ENCODE measurements at regions not wholly inside any gene's neighbourhood (a gene's known extent, or its start where the extent isn't known, plus 50 kb on each side); places are given as distances from the start of the nearest gene placed in this dataset.

GRCh38 chr4:111666826-111667360 lies 478.4 kb upstream of the FAM241A start:
- ATAC-seq (ENCODE audit: insufficient read depth, low read depth) = no peak
- Histone ChIP-seq H3K79me2 (ENCODE audit: insufficient read depth, low read length) (no peaks in the 10 kb centered on the region), H3K27me3 (ENCODE audit: insufficient read depth, low read length, poor library complexity) (no peaks in the 10 kb centered on the region), H4K20me1 (ENCODE audit: insufficient read depth, low read length) (no peaks in the 10 kb centered on the region), H3K4me1 (ENCODE audit: insufficient read depth, low read length) (no peaks in the 10 kb centered on the region), H3K36me3 (ENCODE audit: insufficient read depth, low read length) (no peaks in the 10 kb centered on the region), H2AFZ (ENCODE audit: low read depth, low read length) (no peak overlapping the region), H3K9ac (ENCODE audit: low read depth, low read length) (no peak overlapping the region), H3K4me3 (ENCODE audit: low read depth in 1 of 2, low read length in 2 of 2) (no peak overlapping the region), H3K27ac (ENCODE audit: low read length) (no peak overlapping the region), H3K9me3 (ENCODE audit: insufficient read depth, low read length, severe bottlenecking) (no peaks in the 10 kb centered on the region), H3K4me2 (ENCODE audit: insufficient read depth, low read length) (no peak overlapping the region)
- no peak for DNase-seq
- TF ChIP-seq EZH2 (IDR thresholded peaks at IDR 0.05; ENCODE audit: borderline replicate concordance, low read depth, low read length, severe bottlenecking) = no peak

- Histone ChIP-seq H3K9me3 (ENCODE audit: insufficient read depth, low read length, severe bottlenecking) (no peaks in the 10 kb centered on the region), H4K20me1 (ENCODE audit: insufficient read depth, low read length) (no peaks in the 10 kb centered on the region), H3K4me1 (ENCODE audit: insufficient read depth, low read length) (no peaks in the 10 kb centered on the region), H3K4me2 (ENCODE audit: insufficient read depth, low read length) (no peak overlapping the region), H3K36me3 (ENCODE audit: insufficient read depth, low read length) (no peaks in the 10 kb centered on the region), H3K4me3 (ENCODE audit: low read depth in 1 of 2, low read length in 2 of 2) (no peak overlapping the region), H3K27me3 (ENCODE audit: insufficient read depth, low read length, poor library complexity) (no peaks in the 10 kb centered on the region), H3K79me2 (ENCODE audit: insufficient read depth, low read length) (no peaks in the 10 kb centered on the region), H3K27ac (ENCODE audit: low read length) (no peak overlapping the region), H2AFZ (ENCODE audit: low read depth, low read length) (no peak overlapping the region), H3K9ac (ENCODE audit: low read depth, low read length) (no peak overlapping the region)
- TF ChIP-seq EZH2 (IDR thresholded peaks at IDR 0.05; ENCODE audit: borderline replicate concordance, low read depth, low read length, severe bottlenecking) (no peak), CTCF (IDR thresholded peaks at IDR 0.05; ENCODE audit: borderline replicate concordance, extremely low read depth, low read length, poor library complexity, severe bottlenecking) (no peak)
- ATAC-seq (ENCODE audit: insufficient read depth, low read depth) = no peak
- no peak for DNase-seq
These were observed 473.5 kb upstream of the FAM241A start for GRCh38 chr4:111671756-111672155.

GRCh38 chr4:111675746-111676145 lies 469.5 kb upstream of the FAM241A start:
- H4K20me1 ChIP-seq (ENCODE audit: insufficient read depth, low read length) = no peaks in the 10 kb centered on the region
- no peak overlapping the region for H3K4me3 ChIP-seq (ENCODE audit: low read depth in 1 of 2, low read length in 2 of 2)
- H3K79me2 ChIP-seq (ENCODE audit: insufficient read depth, low read length) = no peaks in the 10 kb centered on the region
- H2AFZ ChIP-seq (ENCODE audit: low read depth, low read length) = no peak overlapping the region
- no peaks in the 10 kb centered on the region for H3K9me3 ChIP-seq (ENCODE audit: insufficient read depth, low read length, severe bottlenecking)
- H3K27ac ChIP-seq (ENCODE audit: low read length) = no peak overlapping the region
- ATAC-seq (ENCODE audit: insufficient read depth, low read depth) (no peak), DNase-seq (no peak)
- no peaks in the 10 kb centered on the region for H3K27me3 ChIP-seq (ENCODE audit: insufficient read depth, low read length, poor library complexity)
- no peak overlapping the region for H3K9ac ChIP-seq (ENCODE audit: low read depth, low read length)
- no peak overlapping the region for H3K4me2 ChIP-seq (ENCODE audit: insufficient read depth, low read length)
- H3K36me3 ChIP-seq (ENCODE audit: insufficient read depth, low read length) = no peaks in the 10 kb centered on the region
- TF ChIP-seq EZH2 (IDR thresholded peaks at IDR 0.05; ENCODE audit: borderline replicate concordance, low read depth, low read length, severe bottlenecking) (no peak), CTCF (IDR thresholded peaks at IDR 0.05; ENCODE audit: borderline replicate concordance, extremely low read depth, low read length, poor library complexity, severe bottlenecking) (no peak)
- H3K4me1 ChIP-seq (ENCODE audit: insufficient read depth, low read length) = no peaks in the 10 kb centered on the region

- H3K27ac ChIP-seq (ENCODE audit: low read length) = no peak overlapping the region
- no peak for ATAC-seq (ENCODE audit: insufficient read depth, low read depth)
- H3K27me3 ChIP-seq (ENCODE audit: insufficient read depth, low read length, poor library complexity) = no peaks in the 10 kb centered on the region
These were observed 468.7 kb upstream of the FAM241A start for GRCh38 chr4:111676533-111676932.

More at GRCh38 chr4:111676533-111676932, 468.7 kb upstream of the FAM241A start:
- H3K4me2 ChIP-seq (ENCODE audit: insufficient read depth, low read length) = no peak overlapping the region
- H3K4me1 ChIP-seq (ENCODE audit: insufficient read depth, low read length) = no peaks in the 10 kb centered on the region
- no peaks in the 10 kb centered on the region for H4K20me1 ChIP-seq (ENCODE audit: insufficient read depth, low read length)
- TF ChIP-seq CTCF (IDR thresholded peaks at IDR 0.05; ENCODE audit: borderline replicate concordance, extremely low read depth, low read length, poor library complexity, severe bottlenecking) = no peak
- TF ChIP-seq EZH2 (IDR thresholded peaks at IDR 0.05; ENCODE audit: borderline replicate concordance, low read depth, low read length, severe bottlenecking) = no peak
- no peaks in the 10 kb centered on the region for H3K9me3 ChIP-seq (ENCODE audit: insufficient read depth, low read length, severe bottlenecking)
- no peak overlapping the region for H2AFZ ChIP-seq (ENCODE audit: low read depth, low read length)
- no peaks in the 10 kb centered on the region for H3K36me3 ChIP-seq (ENCODE audit: insufficient read depth, low read length)
- H3K4me3 ChIP-seq (ENCODE audit: low read depth in 1 of 2, low read length in 2 of 2) = no peak overlapping the region
- no peaks in the 10 kb centered on the region for H3K79me2 ChIP-seq (ENCODE audit: insufficient read depth, low read length)
- no peak overlapping the region for H3K9ac ChIP-seq (ENCODE audit: low read depth, low read length)
- DNase-seq = no peak

Data from DND-41 (cell line).